SK-N-SH (cell line): ENCODE measurements at regions not wholly inside any gene's neighbourhood (a gene's known extent, or its start where the extent isn't known, plus 50 kb on each side); places are given as distances from the start of the nearest gene placed in this dataset.

ENCODE experiments used
- CTCF ChIA-PET: fragments of 300-600, 350-600 bp; formaldehyde crosslinking; extraction: SDS; loops from one replicate; lab custom pipeline; 2021; lab: Yijun Ruan, JAX
- POLR2A ChIA-PET: fragments of 350-600 bp; sonication (Branson Sonifier 250); formaldehyde crosslinking; extraction: SDS; loops from one replicate; lab custom pipeline; 2020; ENCODE audit warnings: antibody characterized with exemption, inconsistent platforms; lab: Yijun Ruan, JAX
- DNase-seq: peaks from one replicate; pipeline ENCODE4 v3.0.0; 2012
- H2AFZ ChIP-seq: fragments of 200-600 bp; sonication (generic); 2 replicates; pipeline ENCODE4 v1.8.1; 2016; ENCODE audit warnings: antibody characterized with exemption, mild to moderate bottlenecking, low read depth
- H3F3A ChIP-seq: fragments of 200-600 bp; sonication (generic); replicated peaks from 2 replicates; pipeline ENCODE3; 2016; ENCODE audit warnings: antibody characterized with exemption, mild to moderate bottlenecking; ENCODE audit not compliant: insufficient read depth
- H3K27ac ChIP-seq, 2 experiments: fragments of 200-500 bp in 1 of 2; fragments of 200-600 bp in 1 of 2; sonication (Bioruptor generic) in 1 of 2; sonication (generic), shearing (Covaris generic) in 1 of 2; 2 replicates each; pipeline versions ENCODE4 v1.5.1 to v1.6.1; 2014 to 2016; ENCODE audit warnings: low read depth in 2 of 2, inconsistent platforms in 1 of 2, low read length in 1 of 2, mild to moderate bottlenecking in 1 of 2, mixed read lengths in 1 of 2
- H3K27me3 ChIP-seq: fragments of 200-600 bp; sonication (generic), shearing (Covaris generic); 2 replicates; pipeline ENCODE4 v1.6.1; 2016; ENCODE audit warnings: mixed run types; ENCODE audit not compliant: insufficient read depth
- H3K36me3 ChIP-seq, 2 experiments: fragments of 200-500 bp in 1 of 2; fragments of 200-600 bp in 1 of 2; sonication (Bioruptor generic) in 1 of 2; sonication (generic) in 1 of 2; replicated peaks in 1 of 2; 2 replicates each; pipeline versions ENCODE3 to v1.5.1; 2014 to 2016; ENCODE audit warnings: low read length in 1 of 2, mild to moderate bottlenecking in 1 of 2; ENCODE audit not compliant: insufficient read depth in 2 of 2, control insufficient read depth in 1 of 2
- H3K4me1 ChIP-seq, 2 experiments: fragments of 200-500 bp in 1 of 2; fragments of 200-600 bp in 1 of 2; sonication (Bioruptor generic) in 1 of 2; sonication (generic), shearing (Covaris generic) in 1 of 2; 2 replicates each; pipeline versions ENCODE4 v1.5.1 to v1.6.1; 2014 to 2016; ENCODE audit warnings: low read depth in 1 of 2, low read length in 1 of 2, mixed run types in 1 of 2; ENCODE audit not compliant: insufficient read depth in 2 of 2, control insufficient read depth in 1 of 2
- H3K4me2 ChIP-seq: fragments of 200-600 bp; sonication (generic), shearing (Covaris generic); 2 replicates; pipeline ENCODE4 v1.6.1; 2017; ENCODE audit warnings: mixed run types
- H3K4me3 ChIP-seq, 2 experiments: fragments of 200-500 bp in 1 of 2; fragments of 200-600 bp in 1 of 2; sonication (Bioruptor generic) in 1 of 2; sonication (generic), shearing (Covaris generic) in 1 of 2; 2 replicates each; pipeline versions ENCODE4 v1.5.1 to v1.8.1; 2014 to 2016; ENCODE audit warnings: low read depth in 2 of 2, inconsistent platforms in 1 of 2, low read length in 1 of 2, mild to moderate bottlenecking in 1 of 2, mixed read lengths in 1 of 2, moderate library complexity in 1 of 2
- H3K79me2 ChIP-seq: fragments of 200-600 bp; sonication (generic); 2 replicates; pipeline ENCODE4 v1.8.1; 2017; ENCODE audit warnings: mild to moderate bottlenecking; ENCODE audit not compliant: insufficient read depth
- H3K9ac ChIP-seq: fragments of 200-600 bp; sonication (generic); 2 replicates; pipeline ENCODE4 v1.6.1; 2017; ENCODE audit warnings: mixed run types
- H3K9me2 ChIP-seq: fragments of 200-600 bp; sonication (generic); 2 replicates; pipeline ENCODE4 v1.6.1; 2017; ENCODE audit warnings: mixed run types
- H3K9me3 ChIP-seq: fragments of 200-600 bp; sonication (generic); 2 replicates; pipeline ENCODE4 v1.6.1; 2017; ENCODE audit warnings: mixed run types, mild to moderate bottlenecking, moderate library complexity
- H4K20me1 ChIP-seq: fragments of 200-600 bp; sonication (generic); 2 replicates; pipeline ENCODE4 v1.6.1; 2017; ENCODE audit warnings: mild to moderate bottlenecking, mixed run types; ENCODE audit not compliant: insufficient read depth
- EZH2phosphoT487 ChIP-seq: fragments of 200-600 bp; sonication (generic); IDR thresholded peaks from 2 replicates; pipeline ENCODE4 v1.6.1; 2017; ENCODE audit warnings: low read depth, mixed run types, mild to moderate bottlenecking, antibody characterized with exemption, moderate library complexity, borderline replicate concordance
- FOSL2 ChIP-seq: IDR thresholded peaks from 2 replicates; pipeline ENCODE4 v1.4.0; 2012; ENCODE audit warnings: low read depth, mild to moderate bottlenecking, moderate library complexity, borderline replicate concordance
- FOXJ3 ChIP-seq: sonication (generic); formaldehyde crosslinking; IDR thresholded peaks from 2 replicates; pipeline ENCODE4 v1.5.1; 2020; ENCODE audit warnings: mild to moderate bottlenecking, missing genetic modification reagents
- MXI1 ChIP-seq: IDR thresholded peaks from 2 replicates; pipeline ENCODE4 v1.6.1; 2012; ENCODE audit warnings: mild to moderate bottlenecking, low read depth, low read length, improper control_type of control experiment
- POLR2AphosphoS5 ChIP-seq: IDR thresholded peaks from 2 replicates; pipeline ENCODE4 v1.6.1; 2012; ENCODE audit warnings: low read depth, low read length
- REST ChIP-seq: IDR thresholded peaks from 2 replicates; pipeline ENCODE4 v1.6.1; 2012; ENCODE audit warnings: mild to moderate bottlenecking, low read depth, low read length, moderate library complexity
- SIN3A ChIP-seq: IDR thresholded peaks from 2 replicates; pipeline ENCODE4 v1.6.1; 2012; ENCODE audit warnings: low read depth, mild to moderate bottlenecking, low read length, moderate library complexity, borderline replicate concordance
- SMC3 ChIP-seq: IDR thresholded peaks from 2 replicates; pipeline ENCODE4 v1.6.1; 2012; ENCODE audit warnings: low read depth, low read length, improper control_type of control experiment
- TAF1 ChIP-seq: IDR thresholded peaks from 2 replicates; pipeline ENCODE4 v1.6.1; 2012; ENCODE audit warnings: low read depth, mild to moderate bottlenecking, low read length, moderate library complexity, borderline replicate concordance
- TEAD4 ChIP-seq: IDR thresholded peaks from 2 replicates; pipeline ENCODE4 v1.4.0; 2012; ENCODE audit warnings: mild to moderate bottlenecking, borderline replicate concordance; ENCODE audit not compliant: insufficient read depth
- USF2 ChIP-seq: fragments of 150-350 bp; IDR thresholded peaks from 2 replicates; pipeline ENCODE4 v1.6.1; 2017; ENCODE audit warnings: antibody characterized with exemption, low read length, low read depth, borderline replicate concordance
- ZBTB33 ChIP-seq: IDR thresholded peaks from 2 replicates; pipeline ENCODE4 v1.4.0; 2012; ENCODE audit warnings: low read depth, borderline replicate concordance
- WGBS: methylation state at CpG from one replicate; pipeline ENCODE4 v1.1.6; 2017; ENCODE audit warnings: low lambda C conversion rate; 5-methylcytosine and 5-hydroxymethylcytosine counted together

GRCh38 chr10:2970190-2970823 is 97.0 kb upstream of the PFKP start:
- Histone ChIP-seq H3K4me2 (no peak overlapping the region), H3K4me3 (no peak overlapping the region), H3K9ac (no peak overlapping the region), H3K4me1 (no peaks in the 10 kb centered on the region), H3K27me3 (no peaks in the 10 kb centered on the region; the same call in 1 of the 2 replicates), H3K79me2 (no peaks in the 10 kb centered on the region), H3K36me3 (no peaks in the 10 kb centered on the region), H3F3A (no peaks in the 10 kb centered on the region), H3K9me2 (no peaks in the 10 kb centered on the region), H2AFZ (no peak overlapping the region), H4K20me1 (no peaks in the 10 kb centered on the region), H3K27ac (no peak overlapping the region), H3K9me3 (no peaks in the 10 kb centered on the region)
- ChIA-PET CTCF (interaction anchor here (0.7 to 4.3 kb wide), 2 partner anchors 42 to 53 kb away, joined by 3 to 17 read pairs; no protein-coding TSS in a partner anchor), POLR2A (no interaction called here)
- DNase-seq, result no peak
- TF ChIP-seq POLR2AphosphoS5, result no peak
- TF ChIP-seq EZH2phosphoT487, result no peak
- no peak for TF ChIP-seq MXI1
- no peak for TF ChIP-seq FOSL2
- no peak for TF ChIP-seq REST
- TF ChIP-seq SMC3, result no peak
- no peak for TF ChIP-seq ZBTB33
- no peak for TF ChIP-seq TAF1
- no peak for TF ChIP-seq SIN3A
- TF ChIP-seq TEAD4, result no peak
- TF ChIP-seq FOXJ3, result no peak
- TF ChIP-seq USF2, result no peak
- 50% methylated on average over 7 of the region's 7 CpGs for WGBS
